Kidney (tissue), 13 donors: ENCODE measurements at regions not wholly inside any gene's neighbourhood (a gene's known extent, or its start where the extent isn't known, plus 50 kb on each side); places are given as distances from the start of the nearest gene placed in this dataset.

Source experiments
- DNase-seq, 5 donors: peaks; one replicate each; pipeline ENCODE4 v3.0.0-alpha.2; 2013 to 2020
- FAIRE-seq: peaks from 2 replicates; lab custom pipeline; 2012; peaks lifted over from hg19 to GRCh38; lab: Jason Lieb, UNC
- H3K27ac ChIP-seq, 2 donors: one replicate each; pipeline ENCODE4 v1.7.0; 2013; ENCODE audit warnings: low read depth in 2 of 2, low read length in 2 of 2, inconsistent platforms in 1 of 2
- H3K27me3 ChIP-seq: one replicate; pipeline ENCODE4 v1.7.1; 2013; ENCODE audit warnings: low read length, inconsistent platforms; ENCODE audit not compliant: control insufficient read depth, insufficient read depth
- H3K36me3 ChIP-seq, 3 donors: one replicate each; pipeline versions ENCODE4 v1.7.0 to v1.7.1; 2013; ENCODE audit warnings: low read length in 3 of 3, control low read depth in 1 of 3, inconsistent platforms in 1 of 3; ENCODE audit not compliant: insufficient read depth in 3 of 3, control insufficient read depth in 2 of 3
- H3K4me1 ChIP-seq, 3 donors: one replicate each; pipeline versions ENCODE4 v1.7.0 to v1.7.1; 2013; ENCODE audit warnings: low read length in 3 of 3, inconsistent platforms in 1 of 3, low read depth in 1 of 3; ENCODE audit not compliant: control insufficient read depth in 2 of 3, insufficient read depth in 2 of 3
- H3K4me3 ChIP-seq, 3 donors: one replicate each; pipeline versions ENCODE4 v1.7.0 to v1.8.1; 2013; ENCODE audit warnings: low read length in 3 of 3, control low read depth in 1 of 3, inconsistent platforms in 1 of 3
- H3K9ac ChIP-seq, 3 donors: one replicate each; pipeline versions ENCODE4 v1.7.0 to v1.7.1; 2013; ENCODE audit warnings: low read length in 3 of 3, control low read depth in 1 of 3, inconsistent platforms in 1 of 3
- H3K9me3 ChIP-seq, 3 donors: one replicate each; pipeline versions ENCODE4 v1.7.0 to v1.7.1; 2013; ENCODE audit warnings: low read length in 3 of 3, control low read depth in 1 of 3, inconsistent platforms in 1 of 3; ENCODE audit not compliant: control insufficient read depth in 2 of 3, insufficient read depth in 1 of 3
- CTCF ChIP-seq: IDR thresholded peaks from 3 replicates; pipeline ENCODE4 v1.5.1; 2012; ENCODE audit warnings: mild to moderate bottlenecking, moderate library complexity, borderline replicate concordance; ENCODE audit not compliant: insufficient read depth; ENCODE audit errors: extremely low read depth
- intact Hi-C: fragments of 100-400 bp; cut with DNase I; formaldehyde crosslinking; loops from one replicate; pipeline ENCODE4 v1.11.1; 2022
- donor health status: control.
- donor health status: control.
- donor health status: control.
- donor health status: control.
- donor health status: control.
- donor health status: DM: yes; HTN: yes; CAD: no.
- donor health status: Normal renal cell carcinoma (clear cell type).

DNA sequence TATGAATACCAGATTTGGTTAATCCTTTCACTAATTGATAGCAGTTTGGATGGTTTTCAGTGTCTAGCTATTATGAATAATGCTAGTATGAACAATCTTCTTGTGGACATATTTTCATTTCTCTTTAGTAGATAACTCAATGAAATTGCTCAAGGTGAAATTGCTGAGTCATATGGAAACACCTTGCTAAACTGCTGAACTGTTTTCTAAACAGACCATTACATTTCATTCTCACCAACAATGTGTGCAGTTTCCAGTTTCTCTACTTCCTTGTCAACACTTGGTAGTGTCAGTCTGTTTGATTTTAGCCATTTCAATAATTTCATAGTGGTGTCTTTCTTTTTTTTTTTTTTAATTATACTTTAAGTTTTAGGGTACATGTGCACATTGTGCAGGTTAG is 250.0 kb downstream of the HRH4 start:
- Histone ChIP-seq H3K4me3 (no peak overlapping the region), H3K27me3 (no peaks in the 10 kb centered on the region), H3K27ac (no peak overlapping the region), H3K4me1 (no peaks in the 10 kb centered on the region), H3K9me3 (peaks cover 0 to 2% (median 0%) of the 10 kb centered on the region in 3 donors), H3K9ac (no peak overlapping the region), H3K36me3 (no peaks in the 10 kb centered on the region)
- intact Hi-C loops: no loop called here
- no peak for FAIRE-seq
- no peak for DNase-seq
- TF ChIP-seq CTCF: no peak

DNA sequence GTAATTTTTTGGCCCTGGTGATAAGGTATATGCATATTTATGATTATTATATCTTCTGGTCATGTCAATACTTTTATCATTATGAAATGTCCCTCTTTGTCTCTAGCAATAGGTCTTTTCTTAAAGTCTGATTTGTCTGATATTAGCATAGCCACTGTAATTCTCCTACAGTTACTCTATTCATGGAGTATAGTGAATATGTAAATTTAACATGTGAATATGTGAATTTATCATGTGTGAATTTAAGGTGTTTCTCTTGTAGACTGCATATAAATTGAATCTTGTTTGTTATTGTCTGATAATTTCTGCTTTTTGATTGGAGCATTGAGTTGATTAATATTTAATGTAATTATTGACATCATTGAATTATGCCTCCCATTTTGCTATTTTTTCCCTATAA is 259.4 kb downstream of the HRH4 start:
- intact Hi-C loops: no loop called here
- TF ChIP-seq CTCF: no peak
- H3K27me3 ChIP-seq: no peaks in the 10 kb centered on the region
- DNase-seq (no peak), FAIRE-seq (no peak)
- H3K36me3 ChIP-seq: no peaks in the 10 kb centered on the region
- H3K4me1 ChIP-seq: no peaks in the 10 kb centered on the region
- H3K4me3 ChIP-seq: no peak overlapping the region
- H3K9ac ChIP-seq: no peak overlapping the region
- no peaks in the 10 kb centered on the region for H3K9me3 ChIP-seq
- no peak overlapping the region for H3K27ac ChIP-seq

DNA sequence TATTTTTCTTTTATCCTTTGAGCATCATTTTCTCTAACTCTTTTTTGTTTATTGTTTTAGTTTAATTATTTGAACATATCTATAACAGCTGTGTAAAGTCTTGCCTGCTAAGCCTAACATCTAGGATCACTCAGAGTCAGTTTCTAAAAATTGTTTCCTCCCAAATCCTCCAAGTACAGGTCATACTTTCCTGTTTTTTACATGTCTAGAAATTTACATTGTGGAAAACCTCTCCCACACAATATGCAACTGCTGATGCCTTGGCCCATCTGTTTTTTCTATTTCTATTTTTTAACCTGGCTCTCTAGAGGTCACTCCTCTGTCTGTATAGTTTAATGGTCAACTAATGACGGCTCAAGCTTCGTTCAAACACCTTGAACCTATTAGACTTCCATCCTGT is 261.0 kb downstream of the HRH4 start:
- H3K27me3 ChIP-seq: no peaks in the 10 kb centered on the region
- H3K36me3 ChIP-seq: no peaks in the 10 kb centered on the region
- no peaks in the 10 kb centered on the region for H3K9me3 ChIP-seq
- FAIRE-seq (no peak), DNase-seq (no peak)
- intact Hi-C loops: no loop called here
- no peaks in the 10 kb centered on the region for H3K4me1 ChIP-seq
- no peak overlapping the region for H3K4me3 ChIP-seq
- TF ChIP-seq CTCF: no peak
- no peak overlapping the region for H3K27ac ChIP-seq
- no peak overlapping the region for H3K9ac ChIP-seq
